T-cell (primary cell): ENCODE measurements at regions not wholly inside any gene's neighbourhood (a gene's known extent, or its start where the extent isn't known, plus 50 kb on each side); places are given as distances from the start of the nearest gene placed in this dataset.

Experiments
- ATAC-seq, 4 experiments: fragments of 200-7000 bp in 3 of 4; fragments of 150-1000 bp in 1 of 4; cut with Tn5 transposase; replicated peaks in 1 of 4; 1 replicate in 3 of 4; 2 replicates in 1 of 4; pipeline ENCODE4 v1.10.0; 2021; ENCODE audit warnings: moderate library complexity in 3 of 4, mild to moderate bottlenecking in 2 of 4, moderate number of reproducible peaks in 1 of 4
- CTCF ChIA-PET, 2 donors: fragments of 300-600 bp; sonication (Branson Sonifier 250); formaldehyde crosslinking; loops; one replicate each; lab custom pipeline; 2022; ENCODE audit warnings: antibody characterized with exemption in 2 of 2; lab: Charles Lee
- POLR2A ChIA-PET, 2 donors: fragments of 300-600 bp; sonication (Branson Sonifier 250); formaldehyde crosslinking; loops; one replicate each; lab custom pipeline; 2022; ENCODE audit warnings: antibody characterized with exemption in 2 of 2; lab: Charles Lee
- DNase-seq, 35 experiments: peaks; one replicate each; pipeline versions ENCODE4 v3.0.0 to v3.0.0-alpha.2; 2013 to 2023
- H3K27ac ChIP-seq: one replicate; pipeline ENCODE4 v1.5.1; 2013; ENCODE audit warnings: low read length
- H3K27me3 ChIP-seq, 2 experiments: replicated peaks in 1 of 2; 1 replicate in 1 of 2; 2 replicates in 1 of 2; pipeline versions ENCODE4 v1.6.1 to v1.7.0; 2013; ENCODE audit warnings: low read length in 1 of 2, mixed read lengths in 1 of 2; ENCODE audit not compliant: control insufficient read depth in 2 of 2, insufficient read depth in 2 of 2; ENCODE audit errors: extremely low read depth in 1 of 2
- H3K36me3 ChIP-seq, 2 donors: 1 replicate in 1 of 2; 2 replicates in 1 of 2; pipeline versions ENCODE4 v1.6.1 to v1.7.0; 2013; ENCODE audit warnings: low read length in 1 of 2; ENCODE audit not compliant: control insufficient read depth in 2 of 2, insufficient read depth in 1 of 2; ENCODE audit errors: extremely low read depth in 1 of 2
- H3K4me1 ChIP-seq, 2 experiments: 1 replicate in 1 of 2; 2 replicates in 1 of 2; pipeline versions ENCODE4 v1.6.1 to v1.7.0; 2013; ENCODE audit warnings: low read length in 2 of 2, mixed read lengths in 1 of 2; ENCODE audit not compliant: insufficient read depth in 2 of 2, control insufficient read depth in 1 of 2; ENCODE audit errors: extremely low read depth in 1 of 2
- H3K4me3 ChIP-seq, 2 donors: 1 replicate in 1 of 2; 2 replicates in 1 of 2; pipeline versions ENCODE4 v1.5.1 to v1.7.0; 2013; ENCODE audit warnings: mild to moderate bottlenecking in 2 of 2, low read length in 1 of 2, moderate library complexity in 1 of 2; ENCODE audit not compliant: control insufficient read depth in 1 of 2; ENCODE audit errors: extremely low read depth in 1 of 2
- H3K9me3 ChIP-seq: 2 replicates; pipeline ENCODE4 v1.7.0; 2013
- H3K27ac Mint-ChIP-seq, 2 donors: one replicate each; pipeline ENCODE4 v1.8.0; 2020 to 2021; ENCODE audit warnings: mild to moderate bottlenecking in 2 of 2, mixed read lengths in 2 of 2
- H3K27me3 Mint-ChIP-seq, 2 donors: one replicate each; pipeline ENCODE4 v1.8.0; 2021 to 2022; ENCODE audit warnings: mixed read lengths in 2 of 2
- H3K36me3 Mint-ChIP-seq: one replicate; pipeline ENCODE4 v1.8.0; 2021; ENCODE audit warnings: mixed read lengths
- H3K4me1 Mint-ChIP-seq, 3 donors: one replicate each; pipeline ENCODE4 v1.8.0; 2020 to 2022; ENCODE audit warnings: mixed read lengths in 3 of 3, mild to moderate bottlenecking in 1 of 3
- H3K4me3 Mint-ChIP-seq, 3 donors: one replicate each; pipeline ENCODE4 v1.8.0; 2020 to 2022; ENCODE audit warnings: mild to moderate bottlenecking in 3 of 3, mixed read lengths in 3 of 3, moderate library complexity in 3 of 3
- H3K9me3 Mint-ChIP-seq, 3 donors: one replicate each; pipeline ENCODE4 v1.8.0; 2020 to 2022; ENCODE audit warnings: mixed read lengths in 3 of 3
- WGBS: methylation state at CpG from one replicate; pipeline ENCODE4 v1.1.5; 2013; ENCODE audit warnings: missing lambda C conversion rate; ENCODE audit not compliant: insufficient coverage; 5-methylcytosine and 5-hydroxymethylcytosine counted together

GRCh38 chr4:28913466-28913865 is 1806.7 kb upstream of the PCDH7 start:
- CTCF ChIA-PET = no interaction called here
- POLR2A ChIA-PET = no interaction called here
- Histone ChIP-seq H3K36me3 (no peaks in the 10 kb centered on the region), H3K4me1 (no peaks in the 10 kb centered on the region), H3K4me3 (no peak overlapping the region), H3K9me3 (no peaks in the 10 kb centered on the region), H3K27ac (no peak overlapping the region), H3K27me3 (no peaks in the 10 kb centered on the region)
- no peak for ATAC-seq
- H3K4me1 Mint-ChIP-seq = no peaks in the 10 kb centered on the region
- no CpG with 5 or more reads among the region's 1 CpG for WGBS
- no peak overlapping the region for H3K4me3 Mint-ChIP-seq
- no peaks in the 10 kb centered on the region for H3K36me3 Mint-ChIP-seq
- peaks cover 10 to 33% (median 25%) of the 10 kb centered on the region in 3 donors for H3K9me3 Mint-ChIP-seq
- DNase-seq = no peak
- H3K27me3 Mint-ChIP-seq = no peaks in the 10 kb centered on the region
- H3K27ac Mint-ChIP-seq = no peak overlapping the region

GRCh38 chr4:28916585-28916984 is 1803.6 kb upstream of the PCDH7 start:
- Histone ChIP-seq H3K27ac (no peak overlapping the region), H3K27me3 (no peaks in the 10 kb centered on the region), H3K4me3 (no peak overlapping the region), H3K4me1 (no peaks in the 10 kb centered on the region), H3K9me3 (peaks cover 2% of the 10 kb centered on the region), H3K36me3 (no peaks in the 10 kb centered on the region)
- 100% methylated on average over 1 of the region's 2 CpGs for WGBS
- Mint-ChIP-seq H3K4me1 (no peaks in the 10 kb centered on the region), H3K4me3 (no peak overlapping the region), H3K27me3 (no peaks in the 10 kb centered on the region), H3K9me3 (peaks cover 9 to 33% (median 22%) of the 10 kb centered on the region in 3 donors), H3K36me3 (no peaks in the 10 kb centered on the region), H3K27ac (no peak overlapping the region)
- ChIA-PET POLR2A (no interaction called here), CTCF (no interaction called here)
- ATAC-seq (no peak), DNase-seq (no peak)

- Histone ChIP-seq H3K4me1 (no peaks in the 10 kb centered on the region), H3K27ac (no peak overlapping the region), H3K27me3 (no peaks in the 10 kb centered on the region), H3K9me3 (peaks cover 2% of the 10 kb centered on the region), H3K4me3 (no peak overlapping the region), H3K36me3 (no peaks in the 10 kb centered on the region)
- H3K9me3 Mint-ChIP-seq = peaks cover 12 to 40% (median 21%) of the 10 kb centered on the region in 3 donors
- ATAC-seq = no peak
- no CpG with 5 or more reads among the region's 1 CpG for WGBS
- DNase-seq = no peak
- H3K36me3 Mint-ChIP-seq = no peaks in the 10 kb centered on the region
- ChIA-PET CTCF (no interaction called here), POLR2A (interaction anchor here in 1 of 2 donors (0.7 kb wide), 1 partner anchor 93 kb away, joined by 5 read pairs; no protein-coding TSS in a partner anchor)
- H3K27me3 Mint-ChIP-seq = no peaks in the 10 kb centered on the region
- H3K4me3 Mint-ChIP-seq = no peak overlapping the region
- no peaks in the 10 kb centered on the region for H3K4me1 Mint-ChIP-seq
- H3K27ac Mint-ChIP-seq = no peak overlapping the region
These were observed 1801.3 kb upstream of the PCDH7 start for GRCh38 chr4:28918871-28919270.

GRCh38 chr4:28921886-28922285 is 1798.3 kb upstream of the PCDH7 start:
- H3K4me1 Mint-ChIP-seq = no peaks in the 10 kb centered on the region
- DNase-seq (no peak), ATAC-seq (no peak)
- H3K27me3 Mint-ChIP-seq = no peaks in the 10 kb centered on the region
- H3K4me1 ChIP-seq = no peaks in the 10 kb centered on the region
- CTCF ChIA-PET = no interaction called here
- no peak overlapping the region for H3K4me3 Mint-ChIP-seq
- H3K27ac ChIP-seq = no peak overlapping the region
- no peak overlapping the region for H3K27ac Mint-ChIP-seq
- no peaks in the 10 kb centered on the region for H3K36me3 Mint-ChIP-seq
- H3K4me3 ChIP-seq = no peak overlapping the region
- no peaks in the 10 kb centered on the region for H3K27me3 ChIP-seq
- no peaks in the 10 kb centered on the region for H3K36me3 ChIP-seq
- POLR2A ChIA-PET = no interaction called here
- 59% methylated on average over 2 of the region's 5 CpGs for WGBS
- H3K9me3 Mint-ChIP-seq = peaks cover 16 to 31% (median 19%) of the 10 kb centered on the region in 3 donors
- H3K9me3 ChIP-seq = peaks cover 5% of the 10 kb centered on the region

- no peak for DNase-seq
- H3K4me3 ChIP-seq = no peak overlapping the region
- ATAC-seq = no peak
- Mint-ChIP-seq H3K4me3 (no peak overlapping the region), H3K4me1 (no peaks in the 10 kb centered on the region), H3K9me3 (peaks cover 15 to 17% (median 17%) of the 10 kb centered on the region in 3 donors), H3K27me3 (no peaks in the 10 kb centered on the region), H3K36me3 (no peaks in the 10 kb centered on the region), H3K27ac (no peak overlapping the region)
- peaks cover 3% of the 10 kb centered on the region for H3K9me3 ChIP-seq
- H3K4me1 ChIP-seq = no peaks in the 10 kb centered on the region
- ChIA-PET POLR2A (no interaction called here), CTCF (no interaction called here)
- no peaks in the 10 kb centered on the region for H3K36me3 ChIP-seq
- H3K27ac ChIP-seq = no peak overlapping the region
- H3K27me3 ChIP-seq = no peaks in the 10 kb centered on the region
These were observed 1794.0 kb upstream of the PCDH7 start for GRCh38 chr4:28926156-28926555.

- Histone ChIP-seq H3K27ac (no peak overlapping the region), H3K9me3 (no peaks in the 10 kb centered on the region), H3K4me3 (no peak overlapping the region), H3K27me3 (no peaks in the 10 kb centered on the region), H3K4me1 (no peaks in the 10 kb centered on the region), H3K36me3 (no peaks in the 10 kb centered on the region)
- no peak overlapping the region for H3K4me3 Mint-ChIP-seq
- DNase-seq (no peak), ATAC-seq (no peak)
- no peak overlapping the region for H3K27ac Mint-ChIP-seq
- ChIA-PET POLR2A (no interaction called here), CTCF (no interaction called here)
- H3K4me1 Mint-ChIP-seq = no peaks in the 10 kb centered on the region
- H3K9me3 Mint-ChIP-seq = peaks cover 17 to 35% (median 25%) of the 10 kb centered on the region in 3 donors
- H3K27me3 Mint-ChIP-seq = no peaks in the 10 kb centered on the region
- no peaks in the 10 kb centered on the region for H3K36me3 Mint-ChIP-seq
These were observed 1777.5 kb upstream of the PCDH7 start for GRCh38 chr4:28942631-28943030.

- H3K27ac Mint-ChIP-seq = no peak overlapping the region
- 43% methylated on average over 1 of the region's 1 CpG for WGBS
- no peaks in the 10 kb centered on the region for H3K36me3 ChIP-seq
- H3K27me3 ChIP-seq = no peaks in the 10 kb centered on the region
- no peaks in the 10 kb centered on the region for H3K27me3 Mint-ChIP-seq
- H3K9me3 Mint-ChIP-seq = peaks cover 12 to 23% (median 17%) of the 10 kb centered on the region in 3 donors
- ChIA-PET POLR2A (no interaction called here), CTCF (no interaction called here)
- no peaks in the 10 kb centered on the region for H3K36me3 Mint-ChIP-seq
- no peak overlapping the region for H3K27ac ChIP-seq
- no peak overlapping the region for H3K4me3 ChIP-seq
- no peaks in the 10 kb centered on the region for H3K4me1 Mint-ChIP-seq
- ATAC-seq = no peak
- no peaks in the 10 kb centered on the region for H3K4me1 ChIP-seq
- DNase-seq = no peak
- H3K4me3 Mint-ChIP-seq = no peak overlapping the region
- no peaks in the 10 kb centered on the region for H3K9me3 ChIP-seq
These were observed 1772.8 kb upstream of the PCDH7 start for GRCh38 chr4:28947374-28947773.
